C4-2B (cell line): ENCODE measurements at regions not wholly inside any gene's neighbourhood (a gene's known extent, or its start where the extent isn't known, plus 50 kb on each side); places are given as distances from the start of the nearest gene placed in this dataset.

Source experiments
- H3K27ac ChIP-seq: fragments of 450-650 bp; 2 replicates; pipeline ENCODE4 v1.5.1; 2017
- ZFX ChIP-seq: fragments of 450-650 bp; IDR thresholded peaks from 2 replicates; pipeline ENCODE4 v1.6.1; 2017
- TF ChIP-seq, protein P1 (sequence below): fragments of 450-650 bp; conservative IDR thresholded peaks from 2 replicates; pipeline ENCODE4 v1.5.1; 2017; ENCODE audit warnings: mild to moderate bottlenecking

DNA sequence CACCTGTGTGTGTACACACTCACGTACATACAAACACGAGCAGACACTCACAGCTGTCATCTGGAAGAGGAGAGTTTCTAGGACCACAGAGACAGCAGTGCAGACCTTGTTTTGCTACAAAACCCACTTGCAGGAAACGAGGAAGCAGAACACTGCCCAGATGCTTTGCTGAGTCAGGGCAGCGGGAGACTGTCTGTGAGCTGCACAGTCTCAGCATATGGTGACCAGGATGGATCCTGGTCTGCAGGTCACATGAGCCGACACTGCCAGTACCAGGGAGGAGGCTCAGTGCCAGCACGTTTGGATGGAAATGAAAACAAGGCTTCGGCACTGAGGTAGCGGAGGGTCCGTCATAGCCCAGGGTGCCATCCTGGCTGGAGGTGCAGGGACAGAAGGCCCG is 117.6 kb upstream of the DPP6 start:
- H3K27ac ChIP-seq: no peak overlapping the region
- TF ChIP-seq, protein P1, sequence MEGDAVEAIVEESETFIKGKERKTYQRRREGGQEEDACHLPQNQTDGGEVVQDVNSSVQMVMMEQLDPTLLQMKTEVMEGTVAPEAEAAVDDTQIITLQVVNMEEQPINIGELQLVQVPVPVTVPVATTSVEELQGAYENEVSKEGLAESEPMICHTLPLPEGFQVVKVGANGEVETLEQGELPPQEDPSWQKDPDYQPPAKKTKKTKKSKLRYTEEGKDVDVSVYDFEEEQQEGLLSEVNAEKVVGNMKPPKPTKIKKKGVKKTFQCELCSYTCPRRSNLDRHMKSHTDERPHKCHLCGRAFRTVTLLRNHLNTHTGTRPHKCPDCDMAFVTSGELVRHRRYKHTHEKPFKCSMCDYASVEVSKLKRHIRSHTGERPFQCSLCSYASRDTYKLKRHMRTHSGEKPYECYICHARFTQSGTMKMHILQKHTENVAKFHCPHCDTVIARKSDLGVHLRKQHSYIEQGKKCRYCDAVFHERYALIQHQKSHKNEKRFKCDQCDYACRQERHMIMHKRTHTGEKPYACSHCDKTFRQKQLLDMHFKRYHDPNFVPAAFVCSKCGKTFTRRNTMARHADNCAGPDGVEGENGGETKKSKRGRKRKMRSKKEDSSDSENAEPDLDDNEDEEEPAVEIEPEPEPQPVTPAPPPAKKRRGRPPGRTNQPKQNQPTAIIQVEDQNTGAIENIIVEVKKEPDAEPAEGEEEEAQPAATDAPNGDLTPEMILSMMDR: no peak
- no peak for TF ChIP-seq ZFX

- H3K27ac ChIP-seq: no peak overlapping the region
- TF ChIP-seq, protein P1: no peak
These were observed 117.1 kb upstream of the DPP6 start for GRCh38 chr7:153935095-153935494.

GRCh38 chr7:153938451-153938850 is 113.7 kb upstream of the DPP6 start:
- TF ChIP-seq, protein P1: no peak
- TF ChIP-seq ZFX: no peak
- no peak overlapping the region for H3K27ac ChIP-seq

DNA sequence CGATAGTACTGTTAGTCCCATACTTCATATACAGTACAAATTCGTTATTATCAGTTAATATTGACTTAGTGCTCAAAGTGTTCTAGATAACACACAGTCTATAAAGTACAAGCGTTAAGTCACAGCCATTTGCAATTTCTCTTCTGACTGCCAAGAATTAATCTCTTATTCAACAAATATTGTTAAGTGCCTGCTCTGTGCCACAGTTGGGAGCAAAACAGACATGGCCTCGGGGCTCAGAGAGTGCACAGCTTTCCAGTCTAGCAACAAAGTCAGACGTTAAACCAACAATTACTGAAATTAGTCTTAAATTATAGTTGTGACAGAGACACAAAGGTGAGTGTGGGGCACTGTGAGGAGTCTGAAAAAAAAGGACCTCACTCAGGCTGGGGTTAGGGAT is 113.0 kb upstream of the DPP6 start:
- no peak overlapping the region for H3K27ac ChIP-seq
- TF ChIP-seq ZFX: no peak
- TF ChIP-seq, protein P1: no peak

- H3K27ac ChIP-seq: no peak overlapping the region
- no peak for TF ChIP-seq ZFX
- TF ChIP-seq, protein P1: no peak
These were observed 112.5 kb upstream of the DPP6 start for GRCh38 chr7:153939654-153940053.

- no peak overlapping the region for H3K27ac ChIP-seq
- TF ChIP-seq ZFX: no peak
- TF ChIP-seq, protein P1: no peak
These were observed 111.1 kb upstream of the DPP6 start for GRCh38 chr7:153941061-153941460.

GRCh38 chr7:153942036-153942435 is 110.2 kb upstream of the DPP6 start:
- no peak for TF ChIP-seq ZFX
- TF ChIP-seq, protein P1: no peak
- H3K27ac ChIP-seq: no peak overlapping the region
